ENCODE measurements at regions not wholly inside any gene's neighbourhood (a gene's known extent, or its start where the extent isn't known, plus 50 kb on each side); places are given as distances from the start of the nearest gene placed in this dataset.

GRCh38 chr20:43799150-43799711 lies 72.4 kb upstream of the GTSF1L start:
- TF ChIP-seq POLR2A (IDR thresholded peaks at IDR 0.05) (no peak), POLR2AphosphoS5 (IDR thresholded peaks at IDR 0.05) (peak; percentile 12)
- no peak for DNase-seq (ENCODE audit: low spot score)
- no peaks in the 10 kb centered on the region for H3K36me3 ChIP-seq
- 25% methylated on average over 11 of the region's 11 CpGs for WGBS
- H3K4me3 ChIP-seq = no peak overlapping the region
- no peak overlapping the region for H3K27ac ChIP-seq
- H3K9me3 ChIP-seq = no peaks in the 10 kb centered on the region
- intact Hi-C loops (cut with DNase I) = no loop called here
- no peaks in the 10 kb centered on the region for H3K4me1 ChIP-seq (replicated peaks)
- no peaks in the 10 kb centered on the region for H3K27me3 ChIP-seq (replicated peaks; ENCODE audit: insufficient read depth)

GRCh38 chr20:43798291-43799149 lies 71.7 kb upstream of the GTSF1L start:
- Histone ChIP-seq H3K9me3 (no peaks in the 10 kb centered on the region), H3K4me3 (no peak overlapping the region), H3K27me3 (replicated peaks; ENCODE audit: insufficient read depth) (no peaks in the 10 kb centered on the region), H3K27ac (no peak overlapping the region), H3K36me3 (no peaks in the 10 kb centered on the region), H3K4me1 (replicated peaks) (no peaks in the 10 kb centered on the region)
- 29% methylated on average over 7 of the region's 7 CpGs for WGBS
- intact Hi-C loops (cut with DNase I) = no loop called here
- TF ChIP-seq POLR2A (IDR thresholded peaks at IDR 0.05) = no peak
- TF ChIP-seq CTCF (IDR thresholded peaks at IDR 0.05) = no peak
- TF ChIP-seq POLR2AphosphoS5 (IDR thresholded peaks at IDR 0.05) = no peak
- no peak for DNase-seq (ENCODE audit: low spot score)

- Histone ChIP-seq H3K4me1 (replicated peaks) (no peaks in the 10 kb centered on the region), H3K36me3 (no peaks in the 10 kb centered on the region), H3K27ac (no peak overlapping the region), H3K9me3 (no peaks in the 10 kb centered on the region), H3K27me3 (replicated peaks; ENCODE audit: insufficient read depth) (no peaks in the 10 kb centered on the region), H3K4me3 (no peak overlapping the region)
- intact Hi-C loops (cut with DNase I) = no loop called here
- 35% methylated on average over 2 of the region's 2 CpGs for WGBS
- no peak for DNase-seq (ENCODE audit: low spot score)
- no peak for TF ChIP-seq POLR2A (IDR thresholded peaks at IDR 0.05)
- no peak for TF ChIP-seq CTCF (IDR thresholded peaks at IDR 0.05)
- no peak for TF ChIP-seq POLR2AphosphoS5 (IDR thresholded peaks at IDR 0.05)
Observed at GRCh38 chr20:43794326-43794725, 67.5 kb upstream of the GTSF1L start.

- H3K4me3 ChIP-seq = no peak overlapping the region
- no peaks in the 10 kb centered on the region for H3K36me3 ChIP-seq
- TF ChIP-seq POLR2AphosphoS5 (IDR thresholded peaks at IDR 0.05) = no peak
- H3K9me3 ChIP-seq = no peaks in the 10 kb centered on the region
- intact Hi-C loops (cut with DNase I) = no loop called here
- H3K4me1 ChIP-seq (replicated peaks) = no peaks in the 10 kb centered on the region
- no peaks in the 10 kb centered on the region for H3K27me3 ChIP-seq (replicated peaks; ENCODE audit: insufficient read depth)
- no peak for DNase-seq (ENCODE audit: low spot score)
- H3K27ac ChIP-seq = no peak overlapping the region
Observed at GRCh38 chr20:43789593-43789992, 62.8 kb upstream of the GTSF1L start.

GRCh38 chr20:43787937-43788336 lies 61.1 kb upstream of the GTSF1L start:
- Histone ChIP-seq H3K9me3 (no peaks in the 10 kb centered on the region), H3K4me3 (no peak overlapping the region), H3K27me3 (replicated peaks; ENCODE audit: insufficient read depth) (no peaks in the 10 kb centered on the region), H3K27ac (no peak overlapping the region), H3K36me3 (no peaks in the 10 kb centered on the region), H3K4me1 (replicated peaks) (no peaks in the 10 kb centered on the region)
- no peak for DNase-seq (ENCODE audit: low spot score)
- TF ChIP-seq POLR2A (IDR thresholded peaks at IDR 0.05) (no peak), CTCF (IDR thresholded peaks at IDR 0.05) (no peak), POLR2AphosphoS5 (IDR thresholded peaks at IDR 0.05) (no peak)
- intact Hi-C loops (cut with DNase I) = no loop called here
- WGBS = 97% methylated on average over 2 of the region's 2 CpGs

- Histone ChIP-seq H3K9me3 (no peaks in the 10 kb centered on the region), H3K27me3 (replicated peaks; ENCODE audit: insufficient read depth) (no peaks in the 10 kb centered on the region), H3K27ac (no peak overlapping the region), H3K4me1 (replicated peaks) (no peaks in the 10 kb centered on the region), H3K4me3 (no peak overlapping the region), H3K36me3 (no peaks in the 10 kb centered on the region)
- TF ChIP-seq POLR2A (IDR thresholded peaks at IDR 0.05) (no peak), CTCF (IDR thresholded peaks at IDR 0.05) (no peak), POLR2AphosphoS5 (IDR thresholded peaks at IDR 0.05) (no peak)
- WGBS = 78% methylated on average over 5 of the region's 5 CpGs
- intact Hi-C loops (cut with DNase I) = no loop called here
- DNase-seq (ENCODE audit: low spot score) = no peak
Observed at GRCh38 chr20:43786885-43787284, 60.1 kb upstream of the GTSF1L start.

Measured in prostate gland (tissue), 2 donors.